Pancreas (tissue), 10 donors: ENCODE measurements at regions not wholly inside any gene's neighbourhood (a gene's known extent, or its start where the extent isn't known, plus 50 kb on each side); places are given as distances from the start of the nearest gene placed in this dataset.

Source experiments
- ATAC-seq, 4 donors: fragments of 200-7000 bp; cut with Tn5 transposase; one replicate each; pipeline versions ENCODE4 v1.8.0 to v1.9.1; 2020; ENCODE audit warnings: mild to moderate bottlenecking in 4 of 4, moderate library complexity in 4 of 4
- DNase-seq, 6 donors: peaks; one replicate each; pipeline ENCODE4 v3.0.0-alpha.2; 2020
- FAIRE-seq: peaks from 2 replicates; lab custom pipeline; 2012; peaks lifted over from hg19 to GRCh38; lab: Jason Lieb, UNC
- H3K27ac ChIP-seq, 4 donors: fragments of 200-600 bp; sonication (generic); 1 replicate in 3 of 4; 2 replicates in 1 of 4; pipeline versions ENCODE4 v1.5.0 to v1.8.0; 2020
- H3K27me3 ChIP-seq, 4 donors: fragments of 200-600 bp; one replicate each; pipeline ENCODE4 v1.8.0; 2021
- H3K36me3 ChIP-seq, 3 donors: fragments of 200-600 bp; sonication (generic) in 1 of 3; one replicate each; pipeline versions ENCODE4 v1.5.0 to v1.8.0; 2020 to 2021
- H3K4me1 ChIP-seq, 3 donors: fragments of 200-600 bp; one replicate each; pipeline ENCODE4 v1.8.0; 2021
- H3K4me3 ChIP-seq, 4 donors: fragments of 200-600 bp; sonication (generic) in 2 of 4; one replicate each; pipeline versions ENCODE4 v1.5.0 to v1.8.0; 2020 to 2021
- H3K9me3 ChIP-seq, 4 donors: fragments of 200-600 bp; one replicate each; pipeline ENCODE4 v1.8.0; 2021
- CTCF ChIP-seq, 4 donors: fragments of 200-600 bp; sonication (generic) in 3 of 4; IDR thresholded peaks; one replicate each; pipeline versions ENCODE4 v1.5.0 to v1.8.0; 2021; ENCODE audit warnings: antibody characterized with exemption in 4 of 4
- WGBS, 2 donors: extraction: QIAGEN DNeasy Blood & Tissue Kit; methylation state at CpG; one replicate each; pipeline ENCODE4 v1.1.7; 2013; 5-methylcytosine and 5-hydroxymethylcytosine counted together
- intact Hi-C, 3 donors: fragments of 100-400 bp; cut with DNase I; formaldehyde crosslinking; loops; one replicate each; pipeline versions ENCODE4 v1.11.1 to v1.14.2; 2022
- donor health status: healthy with polysubstance abuse.
- donor health status: DM: no; HTN: no; CAD: no; lungs with moderate emphysema.
- donor health status: DM: no; HTN: no; CAD: no.
- donor health status: control.
- donor health status: control.
- donor health status: Bipolar disorder and iron deficiency.
- donor health status: DM: yes; HTN: yes; CAD: no.
- donor health status: DM: no; HTN: no; CAD: no.
- donor health status: DM: no; HTN: no; CAD: no.
- donor health status: DM: yes; HTN: yes; CAD: no.

- WGBS, 2 donors: 22 to 27% methylated on average over 2 of the region's 2 CpGs
- Histone ChIP-seq H3K36me3 (no peaks in the 10 kb centered on the region), H3K4me1 (no peaks in the 10 kb centered on the region), H3K4me3 (no peak overlapping the region), H3K27me3 (no peaks in the 10 kb centered on the region), H3K27ac (no peak overlapping the region), H3K9me3 (no peaks in the 10 kb centered on the region)
- TF ChIP-seq CTCF (IDR thresholded peaks at IDR 0.05): no peak
- no peak for DNase-seq
- FAIRE-seq: no peak
- ATAC-seq: no peak
- intact Hi-C loops: no loop called here
These were observed 165.4 kb downstream of the SLC35B3 start for GRCh38 chr6:8269872-8270454.

- no peak for ATAC-seq
- DNase-seq: no peak
- no peak overlapping the region for H3K4me3 ChIP-seq
- TF ChIP-seq CTCF (IDR thresholded peaks at IDR 0.05): no peak
- no peaks in the 10 kb centered on the region for H3K27me3 ChIP-seq
- intact Hi-C loops: no loop called here
- H3K27ac ChIP-seq: no peak overlapping the region
- H3K36me3 ChIP-seq: no peaks in the 10 kb centered on the region
- no peaks in the 10 kb centered on the region for H3K9me3 ChIP-seq
- H3K4me1 ChIP-seq: no peaks in the 10 kb centered on the region
- WGBS, 2 donors: 67 to 80% methylated on average over 2 of the region's 2 CpGs
- no peak for FAIRE-seq
These were observed 166.3 kb downstream of the SLC35B3 start for GRCh38 chr6:8269094-8269493.

- no peak overlapping the region for H3K27ac ChIP-seq
- no peaks in the 10 kb centered on the region for H3K36me3 ChIP-seq
- no peak for DNase-seq
- TF ChIP-seq CTCF (IDR thresholded peaks at IDR 0.05): no peak
- FAIRE-seq: no peak
- intact Hi-C loops: no loop called here
- 73 to 80% methylated on average over 9 of the region's 9 CpGs for WGBS, 2 donors
- no peak for ATAC-seq
- no peaks in the 10 kb centered on the region for H3K27me3 ChIP-seq
- no peak overlapping the region for H3K4me3 ChIP-seq
- H3K4me1 ChIP-seq: no peaks in the 10 kb centered on the region
- H3K9me3 ChIP-seq: no peaks in the 10 kb centered on the region
These were observed 166.3 kb upstream of the EEF1E1 start for GRCh38 chr6:8268606-8269005.

- DNase-seq (no peak), FAIRE-seq (no peak), ATAC-seq (no peak)
- H3K36me3 ChIP-seq: no peaks in the 10 kb centered on the region
- H3K4me1 ChIP-seq: no peaks in the 10 kb centered on the region
- no peak for TF ChIP-seq CTCF (IDR thresholded peaks at IDR 0.05)
- no peak overlapping the region for H3K27ac ChIP-seq
- H3K4me3 ChIP-seq: no peak overlapping the region
- intact Hi-C loops: no loop called here
- no peaks in the 10 kb centered on the region for H3K27me3 ChIP-seq
- H3K9me3 ChIP-seq: no peaks in the 10 kb centered on the region
- 41 to 43% methylated on average over 1 of the region's 1 CpG for WGBS, 2 donors
These were observed 165.8 kb upstream of the EEF1E1 start for GRCh38 chr6:8268156-8268555.

GRCh38 chr6:8260610-8261009 is 158.3 kb upstream of the EEF1E1 start:
- intact Hi-C loops: no loop called here
- no peak for TF ChIP-seq CTCF (IDR thresholded peaks at IDR 0.05)
- Histone ChIP-seq H3K27ac (no peak overlapping the region), H3K4me3 (no peak overlapping the region), H3K27me3 (peaks cover 0 to 8% (median 0%) of the 10 kb centered on the region in 4 donors), H3K4me1 (no peaks in the 10 kb centered on the region), H3K9me3 (no peaks in the 10 kb centered on the region), H3K36me3 (no peaks in the 10 kb centered on the region)
- FAIRE-seq (no peak), DNase-seq (no peak), ATAC-seq (no peak)
- 44 to 53% methylated on average over 3 of the region's 3 CpGs for WGBS, 2 donors
